ENCODE measurements at regions not wholly inside any gene's neighbourhood (a gene's known extent, or its start where the extent isn't known, plus 50 kb on each side); places are given as distances from the start of the nearest gene placed in this dataset.

GRCh38 chr16:86403085-86403484 lies 107.2 kb upstream of the FOXF1 start:
- Histone ChIP-seq H3K36me3 (no peaks in the 10 kb centered on the region), H3K27me3 (no peaks in the 10 kb centered on the region), H3K27ac (no peak overlapping the region), H3K9me3 (no peaks in the 10 kb centered on the region), H3K4me1 (no peaks in the 10 kb centered on the region), H3K4me3 (no peak overlapping the region)
- 75% methylated on average over 2 of the region's 7 CpGs for WGBS (ENCODE audit: insufficient coverage, low coverage, low lambda C conversion rate, missing lambda C conversion rate)
- intact Hi-C loops (cut with DNase I): no loop called here
- TF ChIP-seq CTCF (IDR thresholded peaks at IDR 0.05): no peak
- no peak for TF ChIP-seq POLR2A (IDR thresholded peaks at IDR 0.05)
- no peak for DNase-seq
- no peak for ATAC-seq

GRCh38 chr16:86403541-86404163 lies 106.7 kb upstream of the FOXF1 start:
- no peak overlapping the region for H3K4me3 ChIP-seq
- no peaks in the 10 kb centered on the region for H3K4me1 ChIP-seq
- WGBS (ENCODE audit: insufficient coverage, low coverage, low lambda C conversion rate, missing lambda C conversion rate): 50% methylated on average over 6 of the region's 8 CpGs
- TF ChIP-seq POLR2A (IDR thresholded peaks at IDR 0.05): no peak
- no peak for TF ChIP-seq CTCF (IDR thresholded peaks at IDR 0.05)
- no peak overlapping the region for H3K27ac ChIP-seq
- no peaks in the 10 kb centered on the region for H3K27me3 ChIP-seq
- intact Hi-C loops (cut with DNase I): no loop called here
- DNase-seq (no peak), ATAC-seq (no peak)
- H3K9me3 ChIP-seq: no peaks in the 10 kb centered on the region
- no peaks in the 10 kb centered on the region for H3K36me3 ChIP-seq

- Histone ChIP-seq H3K4me1 (no peaks in the 10 kb centered on the region), H3K4me3 (no peak overlapping the region), H3K27me3 (no peaks in the 10 kb centered on the region), H3K36me3 (no peaks in the 10 kb centered on the region), H3K27ac (no peak overlapping the region), H3K9me3 (no peaks in the 10 kb centered on the region)
- ATAC-seq (no peak), DNase-seq (no peak)
- intact Hi-C loops (cut with DNase I): no loop called here
- TF ChIP-seq POLR2A (IDR thresholded peaks at IDR 0.05) (no peak), CTCF (IDR thresholded peaks at IDR 0.05) (no peak)
- 10% methylated on average over 4 of the region's 12 CpGs for WGBS (ENCODE audit: insufficient coverage, low coverage, low lambda C conversion rate, missing lambda C conversion rate)
These were observed 105.6 kb upstream of the FOXF1 start for GRCh38 chr16:86404678-86405077.

- Histone ChIP-seq H3K4me3 (no peak overlapping the region), H3K9me3 (no peaks in the 10 kb centered on the region), H3K4me1 (no peaks in the 10 kb centered on the region), H3K27me3 (no peaks in the 10 kb centered on the region), H3K27ac (no peak overlapping the region), H3K36me3 (no peaks in the 10 kb centered on the region)
- DNase-seq: no peak
- no peak for TF ChIP-seq CTCF (IDR thresholded peaks at IDR 0.05)
- no peak for TF ChIP-seq POLR2A (IDR thresholded peaks at IDR 0.05)
- 61% methylated on average over 11 of the region's 12 CpGs for WGBS (ENCODE audit: insufficient coverage, low coverage, low lambda C conversion rate, missing lambda C conversion rate)
- intact Hi-C loops (cut with DNase I): no loop called here
- ATAC-seq: no peak
These were observed 105.0 kb upstream of the FOXF1 start for GRCh38 chr16:86405319-86405718.

- Histone ChIP-seq H3K4me3 (no peak overlapping the region), H3K9me3 (no peaks in the 10 kb centered on the region), H3K4me1 (no peaks in the 10 kb centered on the region), H3K27me3 (no peaks in the 10 kb centered on the region), H3K36me3 (no peaks in the 10 kb centered on the region), H3K27ac (no peak overlapping the region)
- DNase-seq: no peak
- ATAC-seq: no peak
- WGBS (ENCODE audit: insufficient coverage, low coverage, low lambda C conversion rate, missing lambda C conversion rate): 38% methylated on average over 7 of the region's 10 CpGs
- TF ChIP-seq CTCF (IDR thresholded peaks at IDR 0.05): no peak
- no peak for TF ChIP-seq POLR2A (IDR thresholded peaks at IDR 0.05)
- intact Hi-C loops (cut with DNase I): no loop called here
These were observed 104.3 kb upstream of the FOXF1 start for GRCh38 chr16:86406056-86406455.
